PC-9 (cell line): ENCODE measurements at regions not wholly inside any gene's neighbourhood (a gene's known extent, or its start where the extent isn't known, plus 50 kb on each side); places are given as distances from the start of the nearest gene placed in this dataset.

Experiments
- EZH2 ChIP-seq: fragments of 200-600 bp; sonication (generic); IDR thresholded peaks from 2 replicates; pipeline ENCODE4 v1.8.0; 2017; ENCODE audit warnings: antibody characterized with exemption, low read depth
- TF ChIP-seq, protein P1 (sequence below): fragments of 200-600 bp; sonication (generic); conservative IDR thresholded peaks from 2 replicates; pipeline ENCODE4 v1.6.1; 2017; ENCODE audit warnings: mixed run types, antibody characterized with exemption, mild to moderate bottlenecking, moderate library complexity

DNA sequence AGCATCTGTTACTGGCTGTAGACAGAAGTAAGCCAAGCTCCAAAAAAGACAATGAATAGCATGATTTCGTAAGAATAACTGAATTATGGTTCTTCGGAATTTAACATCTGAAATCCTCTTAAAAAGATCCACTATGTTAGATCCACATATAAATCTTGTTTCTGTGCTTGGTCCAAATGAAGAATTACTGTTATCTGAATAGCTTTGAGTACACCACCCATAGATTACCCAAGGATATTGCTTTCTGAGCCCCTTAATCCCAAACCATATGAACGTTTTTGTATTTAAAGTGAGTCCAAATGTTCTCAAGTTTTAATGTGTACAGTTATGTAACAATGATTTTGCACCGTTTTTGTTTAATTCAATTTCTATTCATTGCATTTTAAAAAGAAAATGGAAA is 124.9 kb downstream of the DSC3 start:
- TF ChIP-seq, protein P1, sequence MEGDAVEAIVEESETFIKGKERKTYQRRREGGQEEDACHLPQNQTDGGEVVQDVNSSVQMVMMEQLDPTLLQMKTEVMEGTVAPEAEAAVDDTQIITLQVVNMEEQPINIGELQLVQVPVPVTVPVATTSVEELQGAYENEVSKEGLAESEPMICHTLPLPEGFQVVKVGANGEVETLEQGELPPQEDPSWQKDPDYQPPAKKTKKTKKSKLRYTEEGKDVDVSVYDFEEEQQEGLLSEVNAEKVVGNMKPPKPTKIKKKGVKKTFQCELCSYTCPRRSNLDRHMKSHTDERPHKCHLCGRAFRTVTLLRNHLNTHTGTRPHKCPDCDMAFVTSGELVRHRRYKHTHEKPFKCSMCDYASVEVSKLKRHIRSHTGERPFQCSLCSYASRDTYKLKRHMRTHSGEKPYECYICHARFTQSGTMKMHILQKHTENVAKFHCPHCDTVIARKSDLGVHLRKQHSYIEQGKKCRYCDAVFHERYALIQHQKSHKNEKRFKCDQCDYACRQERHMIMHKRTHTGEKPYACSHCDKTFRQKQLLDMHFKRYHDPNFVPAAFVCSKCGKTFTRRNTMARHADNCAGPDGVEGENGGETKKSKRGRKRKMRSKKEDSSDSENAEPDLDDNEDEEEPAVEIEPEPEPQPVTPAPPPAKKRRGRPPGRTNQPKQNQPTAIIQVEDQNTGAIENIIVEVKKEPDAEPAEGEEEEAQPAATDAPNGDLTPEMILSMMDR, result no peak
- no peak for TF ChIP-seq EZH2
